Mesendoderm (in vitro differentiated cells): ENCODE measurements at regions not wholly inside any gene's neighbourhood (a gene's known extent, or its start where the extent isn't known, plus 50 kb on each side); places are given as distances from the start of the nearest gene placed in this dataset.
A peak's percentile ranks its signal among the peaks of the same experiment; 100 is the strongest.

ENCODE experiments used
- DNase-seq: peaks from one replicate; pipeline ENCODE4 v3.0.0; 2013
- H2AK5ac ChIP-seq: 2 replicates; pipeline ENCODE4 v1.6.1; 2013; ENCODE audit warnings: low read length, inconsistent platforms
- H2BK120ac ChIP-seq: 2 replicates; pipeline ENCODE4 v1.6.1; 2013; ENCODE audit warnings: low read depth, mild to moderate bottlenecking, low read length, moderate library complexity, mixed read lengths
- H2BK15ac ChIP-seq: replicated peaks from 2 replicates; pipeline ENCODE4 v1.6.1; 2013; ENCODE audit warnings: low read depth, mild to moderate bottlenecking, moderate library complexity
- H2BK5ac ChIP-seq: 2 replicates; pipeline ENCODE4 v1.6.1; 2013; ENCODE audit warnings: low read length, inconsistent platforms
- H3K18ac ChIP-seq: 2 replicates; pipeline ENCODE4 v1.6.1; 2013; ENCODE audit warnings: mild to moderate bottlenecking, low read length, mixed read lengths
- H3K23ac ChIP-seq: one replicate; pipeline ENCODE4 v1.6.1; 2013; ENCODE audit warnings: low read length
- H3K27ac ChIP-seq: 2 replicates; pipeline ENCODE4 v1.5.1; 2013; ENCODE audit warnings: low read depth, mild to moderate bottlenecking, inconsistent platforms, low read length, moderate library complexity
- H3K27me3 ChIP-seq: 2 replicates; pipeline ENCODE4 v1.6.1; 2013; ENCODE audit warnings: low read length, control low read depth, mild to moderate bottlenecking, inconsistent platforms; ENCODE audit not compliant: insufficient read depth, poor library complexity
- H3K36me3 ChIP-seq: 2 replicates; pipeline ENCODE4 v1.6.1; 2013; ENCODE audit warnings: low read length, inconsistent platforms; ENCODE audit not compliant: control insufficient read depth, insufficient read depth
- H3K4ac ChIP-seq: one replicate; pipeline ENCODE4 v1.6.1; 2013; ENCODE audit warnings: low read depth, mild to moderate bottlenecking, low read length, moderate library complexity
- H3K4me1 ChIP-seq: 2 replicates; pipeline ENCODE4 v1.6.1; 2013; ENCODE audit warnings: low read depth, low read length, inconsistent platforms; ENCODE audit not compliant: control insufficient read depth
- H3K4me2 ChIP-seq: 2 replicates; pipeline ENCODE4 v1.6.1; 2013; ENCODE audit warnings: low read length
- H3K4me3 ChIP-seq: 2 replicates; pipeline ENCODE4 v1.5.1; 2013; ENCODE audit warnings: mild to moderate bottlenecking, low read length
- H3K56ac ChIP-seq: one replicate; pipeline ENCODE4 v1.6.1; 2013; ENCODE audit warnings: low read length
- H3K79me1 ChIP-seq: 2 replicates; pipeline ENCODE4 v1.6.1; 2013; ENCODE audit warnings: low read length, inconsistent platforms
- H3K79me2 ChIP-seq: 2 replicates; pipeline ENCODE4 v1.6.1; 2013; ENCODE audit warnings: mild to moderate bottlenecking, low read length; ENCODE audit not compliant: control insufficient read depth, insufficient read depth
- H3K9ac ChIP-seq: 2 replicates; pipeline ENCODE4 v1.6.1; 2013; ENCODE audit warnings: low read length, inconsistent platforms
- H4K5ac ChIP-seq: one replicate; pipeline ENCODE4 v1.6.1; 2013; ENCODE audit warnings: low read length
- H4K8ac ChIP-seq: one replicate; pipeline ENCODE4 v1.6.1; 2013; ENCODE audit warnings: low read depth, mild to moderate bottlenecking, control low read depth, low read length, moderate library complexity
- WGBS: extraction: QIAGEN DNeasy Blood & Tissue Kit; methylation state at CpG from one replicate; pipeline ENCODE4 v1.1.7; 2013; ENCODE audit warnings: low lambda C conversion rate, missing lambda C conversion rate; ENCODE audit not compliant: insufficient coverage; ENCODE audit errors: extremely low coverage; 5-methylcytosine and 5-hydroxymethylcytosine counted together

DNA sequence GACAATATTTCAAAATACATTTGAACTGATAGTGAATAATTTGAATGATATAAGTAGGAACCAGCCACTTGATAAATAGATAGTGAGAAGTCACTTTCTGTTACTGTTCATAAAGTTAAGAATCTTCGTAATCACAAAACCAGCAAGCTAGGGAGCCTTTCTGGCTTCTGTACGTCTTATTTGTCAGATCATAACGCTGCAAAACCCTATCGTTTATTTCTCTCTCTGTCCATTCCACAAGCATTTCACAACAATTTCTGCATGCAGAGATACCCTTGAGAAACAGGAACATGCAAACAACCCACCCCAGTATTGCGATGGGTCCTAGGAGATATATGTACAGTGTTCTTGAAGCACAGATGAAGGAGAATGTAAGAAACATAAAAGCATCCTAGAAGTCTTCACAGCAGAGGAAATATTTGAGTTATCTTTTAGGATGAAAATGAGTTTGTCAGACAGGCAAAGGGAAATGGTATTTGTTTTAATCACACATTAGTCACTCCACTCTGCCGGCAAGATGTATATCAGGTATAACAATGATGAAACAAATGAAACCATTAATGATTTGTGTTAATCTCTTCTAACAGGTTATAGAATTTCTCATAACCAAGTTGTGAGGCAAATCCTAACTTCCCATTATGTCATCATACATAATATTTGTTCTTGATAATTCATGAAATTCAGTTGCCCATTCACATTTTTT, 668.7 kb upstream of the FTMT start:
- Histone ChIP-seq H3K23ac (no peak overlapping the region), H3K79me2 (no peaks in the 10 kb centered on the region), H3K36me3 (no peaks in the 10 kb centered on the region), H3K56ac (no peak overlapping the region), H2BK120ac (no peak overlapping the region), H4K5ac (no peak overlapping the region), H3K4me1 (no peaks in the 10 kb centered on the region), H3K18ac (no peak overlapping the region), H3K79me1 (no peaks in the 10 kb centered on the region), H4K8ac (no peak overlapping the region), H3K4me3 (no peak overlapping the region), H2BK15ac (no peak overlapping the region), H3K27ac (no peak overlapping the region), H3K4me2 (no peak overlapping the region), H3K27me3 (no peaks in the 10 kb centered on the region), H2BK5ac (no peak overlapping the region), H2AK5ac (no peak overlapping the region), H3K9ac (no peak overlapping the region), H3K4ac (no peak overlapping the region)
- no CpG with 5 or more reads among the region's 6 CpGs for WGBS
- DNase-seq: no peak

GRCh38 chr5:121188849-121189248, 662.8 kb upstream of the FTMT start:
- Histone ChIP-seq H3K79me2 (no peaks in the 10 kb centered on the region), H3K56ac (no peak overlapping the region), H3K4me2 (no peak overlapping the region), H4K8ac (no peak overlapping the region), H3K18ac (no peak overlapping the region), H3K27me3 (no peaks in the 10 kb centered on the region), H3K27ac (no peak overlapping the region), H4K5ac (no peak overlapping the region), H3K4me1 (no peaks in the 10 kb centered on the region), H3K79me1 (no peaks in the 10 kb centered on the region), H2AK5ac (no peak overlapping the region), H3K9ac (no peak overlapping the region), H3K4me3 (no peak overlapping the region), H2BK5ac (no peak overlapping the region), H2BK15ac (no peak overlapping the region), H3K36me3 (no peaks in the 10 kb centered on the region), H3K23ac (no peak overlapping the region), H2BK120ac (no peak overlapping the region), H3K4ac (no peak overlapping the region)
- DNase-seq: no peak
- no CpG with 5 or more reads among the region's 3 CpGs for WGBS

GRCh38 chr5:121189342-121190305, 662.1 kb upstream of the FTMT start:
- no peak overlapping the region for H3K9ac ChIP-seq
- no peak overlapping the region for H3K56ac ChIP-seq
- H3K79me2 ChIP-seq: no peaks in the 10 kb centered on the region
- no peaks in the 10 kb centered on the region for H3K27me3 ChIP-seq
- no CpG with 5 or more reads among the region's 4 CpGs for WGBS
- H4K8ac ChIP-seq: no peak overlapping the region
- no peak overlapping the region for H2AK5ac ChIP-seq
- no peak overlapping the region for H3K4me3 ChIP-seq
- no peak overlapping the region for H3K18ac ChIP-seq
- no peak for DNase-seq
- no peak overlapping the region for H2BK120ac ChIP-seq
- H2BK5ac ChIP-seq: no peak overlapping the region
- H3K36me3 ChIP-seq: no peaks in the 10 kb centered on the region
- H3K79me1 ChIP-seq: no peaks in the 10 kb centered on the region
- H2BK15ac ChIP-seq: no peak overlapping the region
- no peak overlapping the region for H4K5ac ChIP-seq
- no peak overlapping the region for H3K4me2 ChIP-seq
- H3K23ac ChIP-seq: no peak overlapping the region
- H3K4me1 ChIP-seq: no peaks in the 10 kb centered on the region
- H3K4ac ChIP-seq: no peak overlapping the region
- H3K27ac ChIP-seq: no peak overlapping the region

- Histone ChIP-seq H2AK5ac (no peak overlapping the region), H3K36me3 (no peaks in the 10 kb centered on the region), H3K9ac (no peak overlapping the region), H4K5ac (no peak overlapping the region), H3K79me2 (no peaks in the 10 kb centered on the region), H4K8ac (no peak overlapping the region), H2BK15ac (no peak overlapping the region), H3K4me1 (no peaks in the 10 kb centered on the region), H3K56ac (no peak overlapping the region), H3K27me3 (no peaks in the 10 kb centered on the region), H3K27ac (no peak overlapping the region), H2BK120ac (no peak overlapping the region), H3K4me3 (no peak overlapping the region), H3K18ac (no peak overlapping the region), H3K4me2 (no peak overlapping the region), H3K79me1 (no peaks in the 10 kb centered on the region), H3K23ac (no peak overlapping the region), H2BK5ac (no peak overlapping the region), H3K4ac (no peak overlapping the region)
- no peak for DNase-seq
- 100% methylated on average over 1 of the region's 5 CpGs for WGBS
Observed at GRCh38 chr5:121199216-121199999, 652.3 kb upstream of the FTMT start.

DNA sequence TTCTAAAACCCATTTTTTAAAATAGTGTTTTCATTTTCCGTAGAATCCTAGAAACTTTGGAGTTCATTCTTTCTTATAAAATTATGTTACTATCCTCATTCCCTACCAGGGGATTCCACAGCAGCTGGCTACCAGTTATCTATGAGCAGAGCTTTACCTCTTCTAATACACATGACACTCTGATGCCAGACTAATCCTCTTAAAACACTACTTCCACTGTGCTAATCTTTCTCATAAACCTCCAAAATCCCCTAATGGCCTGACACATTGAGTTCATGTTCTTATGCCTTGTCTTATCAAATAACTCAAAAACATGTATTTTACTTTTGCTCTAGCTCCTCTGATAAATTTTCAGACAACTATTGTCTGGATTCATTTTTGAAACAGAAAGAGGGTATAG, 633.6 kb upstream of the FTMT start:
- H3K56ac ChIP-seq: no peak overlapping the region
- no peak overlapping the region for H3K27ac ChIP-seq
- H3K79me1 ChIP-seq: no peaks in the 10 kb centered on the region
- no peak overlapping the region for H2BK120ac ChIP-seq
- H3K18ac ChIP-seq: no peak overlapping the region
- H2AK5ac ChIP-seq: no peak overlapping the region
- H3K79me2 ChIP-seq: no peaks in the 10 kb centered on the region
- H3K4me1 ChIP-seq: no peaks in the 10 kb centered on the region
- H4K5ac ChIP-seq: no peak overlapping the region
- H3K27me3 ChIP-seq: no peaks in the 10 kb centered on the region
- no peak overlapping the region for H3K4ac ChIP-seq
- H3K23ac ChIP-seq: no peak overlapping the region
- no peak overlapping the region for H3K4me3 ChIP-seq
- peak; percentile 85 for DNase-seq
- no peak overlapping the region for H3K9ac ChIP-seq
- H4K8ac ChIP-seq: no peak overlapping the region
- H2BK5ac ChIP-seq: no peak overlapping the region
- H3K4me2 ChIP-seq: no peak overlapping the region
- H3K36me3 ChIP-seq: no peaks in the 10 kb centered on the region
- no peak overlapping the region for H2BK15ac ChIP-seq
- WGBS: no CpG with 5 or more reads among the region's 1 CpG
